HG02885 (cell line): ENCODE measurements at regions not wholly inside any gene's neighbourhood (a gene's known extent, or its start where the extent isn't known, plus 50 kb on each side); places are given as distances from the start of the nearest gene placed in this dataset.

Source experiments
- ATAC-seq: cut with Tn5 transposase; IDR thresholded peaks from one replicate; pipeline ENCODE4 v1.9.1; 2021; ENCODE audit warnings: mild to moderate bottlenecking; ENCODE audit not compliant: unreplicated experiment, poor library complexity

- no peak for ATAC-seq
Observed at GRCh38 chr10:105956550-105956949, 1208.0 kb downstream of the SORCS1 start.

GRCh38 chr10:105953861-105954260, 1210.6 kb downstream of the SORCS1 start:
- ATAC-seq: no peak

DNA sequence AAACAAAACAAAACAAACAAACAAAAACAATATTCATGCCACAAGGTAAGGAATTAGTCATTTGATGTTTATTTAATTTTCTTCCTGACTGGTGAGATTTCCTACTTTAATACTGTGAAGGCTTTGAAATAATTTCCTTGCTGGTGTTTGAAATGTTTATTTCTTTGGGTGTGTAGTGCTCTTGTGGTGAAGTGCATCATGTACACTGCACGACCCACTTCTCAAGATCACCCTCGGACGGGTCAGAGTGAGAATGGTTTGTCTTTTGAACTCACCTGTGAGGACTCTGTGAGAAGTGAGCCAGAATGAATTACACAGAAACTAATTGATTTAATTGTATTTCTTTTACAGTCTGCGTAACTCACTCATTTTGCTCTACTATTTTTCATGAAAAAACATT, 1211.5 kb downstream of the SORCS1 start:
- no peak for ATAC-seq

- ATAC-seq: peak; percentile 88
Observed at GRCh38 chr10:105952153-105952552, 1212.4 kb downstream of the SORCS1 start.

DNA sequence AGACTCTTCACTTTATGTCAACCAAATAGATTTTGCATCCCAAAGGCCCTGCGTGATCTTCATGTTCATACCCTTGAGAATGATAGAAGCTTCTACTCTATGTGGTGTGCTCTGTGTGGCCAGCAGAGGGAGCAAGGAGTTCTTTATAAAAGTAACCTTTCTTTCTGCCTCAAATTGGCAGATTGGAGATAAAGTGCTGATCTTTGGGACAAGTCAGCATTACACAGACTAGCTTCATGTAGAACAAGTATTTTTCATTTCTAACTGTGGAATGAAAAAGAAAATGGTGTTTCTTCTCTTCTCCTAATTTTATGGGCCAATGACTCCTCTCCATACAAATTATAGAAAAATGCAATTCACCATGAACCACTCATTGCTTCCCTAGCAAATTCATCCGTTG, 1214.1 kb downstream of the SORCS1 start:
- ATAC-seq: peak; percentile 65

- ATAC-seq: no peak
Observed at GRCh38 chr10:105949721-105950120, 1214.8 kb downstream of the SORCS1 start.

DNA sequence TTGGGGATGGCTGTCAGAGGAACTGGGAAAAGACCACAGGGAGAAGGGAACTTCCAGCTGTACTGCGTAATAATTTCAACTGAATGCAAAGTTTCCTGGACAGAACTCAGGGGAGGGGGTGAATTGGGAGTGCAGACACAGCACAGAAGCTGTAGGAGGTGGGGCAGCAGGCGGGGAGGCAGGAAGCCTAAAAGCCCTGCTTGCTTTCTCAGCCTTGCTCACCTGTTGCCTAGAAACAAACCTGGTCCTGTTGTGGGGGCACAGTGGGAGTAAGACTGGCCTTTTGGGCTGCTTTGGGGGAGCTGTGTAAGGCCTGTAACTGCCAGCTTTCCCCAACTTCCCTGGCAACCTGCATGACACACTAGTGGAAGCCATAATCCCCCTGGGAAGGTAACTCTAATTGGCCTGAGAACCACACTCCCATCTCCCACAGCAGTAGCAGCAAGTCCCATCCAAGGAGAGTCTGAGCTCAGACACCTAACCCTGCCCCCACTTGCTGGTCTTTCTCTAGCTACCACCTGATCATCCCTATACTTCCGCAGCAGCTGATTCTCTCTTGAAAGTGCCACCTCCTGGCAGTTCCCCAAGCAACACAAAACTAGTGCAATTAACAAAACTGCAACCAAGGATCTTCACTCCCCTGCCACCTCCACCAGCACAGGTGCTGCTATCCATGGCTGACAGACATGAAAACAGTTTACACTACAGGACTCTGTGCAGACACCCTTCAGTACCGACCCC, 1239.3 kb downstream of the SORCS1 start:
- ATAC-seq: no peak

DNA sequence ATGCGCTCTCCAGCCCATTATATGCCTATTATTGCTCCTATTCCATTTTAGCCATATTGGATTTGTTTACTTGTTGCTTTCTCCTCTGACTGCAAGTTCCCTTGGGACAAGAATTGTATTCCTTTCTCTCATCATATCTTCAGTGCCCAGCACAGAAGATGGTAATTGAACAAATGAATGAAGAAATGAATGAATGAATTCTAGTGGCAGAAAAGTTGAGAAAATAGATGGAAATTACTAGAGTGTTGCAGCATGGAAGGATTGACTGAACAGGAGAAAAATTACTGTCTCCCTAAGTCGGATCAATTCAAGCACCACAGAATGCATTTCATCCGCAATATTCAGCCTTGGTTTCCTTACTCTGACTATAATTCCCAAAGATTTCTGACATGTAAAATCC, 1243.2 kb downstream of the SORCS1 start:
- ATAC-seq: no peak

GRCh38 chr10:105914432-105914831, 1250.1 kb downstream of the SORCS1 start:
- no peak for ATAC-seq

- no peak for ATAC-seq
Observed at GRCh38 chr10:105908701-105909100, 1255.8 kb downstream of the SORCS1 start.

DNA sequence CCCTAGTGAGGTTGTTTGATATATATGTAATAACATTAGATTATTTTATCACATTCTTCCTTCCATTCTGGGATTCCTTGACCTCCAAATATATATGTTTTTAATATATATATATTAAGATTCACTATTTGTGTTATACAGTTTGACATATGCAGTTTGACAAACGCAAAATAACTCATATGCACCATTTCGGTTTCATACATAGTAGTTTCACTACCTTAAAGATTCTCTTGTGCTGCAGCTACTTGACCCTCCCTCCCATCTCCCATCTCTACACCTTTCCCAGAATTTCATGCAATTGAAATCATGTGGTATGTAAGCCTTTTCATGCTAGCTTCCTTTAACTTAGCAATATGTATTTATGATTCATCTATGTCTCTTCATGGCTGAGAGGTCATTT, 1244.4 kb downstream of the SORCS3 start:
- ATAC-seq: no peak

DNA sequence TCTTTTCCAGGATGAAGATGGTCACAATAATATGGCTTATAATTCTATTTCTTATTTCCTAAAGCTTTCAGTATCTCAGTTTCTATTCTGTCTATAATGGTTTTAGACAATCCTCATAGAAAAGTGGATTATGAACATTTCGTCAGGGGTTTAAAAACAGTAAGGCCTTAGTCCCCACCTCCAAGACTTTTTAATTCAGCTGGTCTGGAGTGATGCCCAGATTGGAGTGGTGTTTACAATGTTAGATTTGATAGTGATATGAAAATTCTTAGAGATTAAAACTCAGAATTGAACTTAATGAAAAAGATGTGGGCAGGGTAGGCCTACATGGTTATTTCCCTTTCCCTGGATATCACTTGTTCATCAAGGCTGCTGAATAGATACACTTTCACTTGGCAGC, 1238.3 kb downstream of the SORCS3 start:
- no peak for ATAC-seq

DNA sequence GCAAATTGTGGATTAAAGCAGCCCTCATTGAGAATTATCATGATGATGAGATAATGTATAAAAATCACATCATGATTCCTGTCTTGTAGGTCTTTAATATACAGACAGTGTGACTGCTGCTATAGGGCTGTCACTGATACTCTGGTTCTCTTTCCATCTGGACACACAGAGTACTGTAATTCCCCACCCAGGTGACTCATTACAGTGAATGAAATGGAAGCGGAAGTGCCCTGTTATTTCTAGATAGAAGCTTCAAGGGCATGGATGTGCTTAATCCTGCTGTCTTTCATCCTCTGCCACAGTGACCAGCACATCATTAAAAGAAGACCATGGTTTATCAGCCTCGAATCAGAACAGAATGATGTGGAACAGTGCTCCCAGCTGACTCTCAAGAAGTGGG, 1234.0 kb downstream of the SORCS3 start:
- no peak for ATAC-seq

GRCh38 chr10:105872665-105873064, 1231.6 kb downstream of the SORCS3 start:
- no peak for ATAC-seq

DNA sequence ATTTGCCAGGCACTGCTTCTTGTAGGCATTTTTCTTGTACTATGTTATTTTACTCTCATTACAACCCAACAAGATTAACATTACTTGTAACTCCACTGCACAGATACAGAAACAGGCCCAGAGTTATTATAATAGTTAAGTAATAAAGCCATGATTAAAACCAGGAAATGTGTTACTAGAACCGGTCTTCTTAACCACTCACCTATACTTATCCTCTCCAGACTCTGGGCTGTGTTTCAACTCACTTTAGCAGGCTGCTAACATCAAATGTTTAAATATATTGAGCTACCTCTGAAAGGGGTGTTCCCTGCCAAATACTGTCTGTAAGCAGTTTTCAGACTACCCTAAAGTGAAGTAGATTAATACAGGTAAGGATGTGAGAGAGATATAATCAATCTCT, 1227.8 kb downstream of the SORCS3 start:
- no peak for ATAC-seq

- ATAC-seq: no peak
Observed at GRCh38 chr10:105864854-105865253, 1223.8 kb downstream of the SORCS3 start.

DNA sequence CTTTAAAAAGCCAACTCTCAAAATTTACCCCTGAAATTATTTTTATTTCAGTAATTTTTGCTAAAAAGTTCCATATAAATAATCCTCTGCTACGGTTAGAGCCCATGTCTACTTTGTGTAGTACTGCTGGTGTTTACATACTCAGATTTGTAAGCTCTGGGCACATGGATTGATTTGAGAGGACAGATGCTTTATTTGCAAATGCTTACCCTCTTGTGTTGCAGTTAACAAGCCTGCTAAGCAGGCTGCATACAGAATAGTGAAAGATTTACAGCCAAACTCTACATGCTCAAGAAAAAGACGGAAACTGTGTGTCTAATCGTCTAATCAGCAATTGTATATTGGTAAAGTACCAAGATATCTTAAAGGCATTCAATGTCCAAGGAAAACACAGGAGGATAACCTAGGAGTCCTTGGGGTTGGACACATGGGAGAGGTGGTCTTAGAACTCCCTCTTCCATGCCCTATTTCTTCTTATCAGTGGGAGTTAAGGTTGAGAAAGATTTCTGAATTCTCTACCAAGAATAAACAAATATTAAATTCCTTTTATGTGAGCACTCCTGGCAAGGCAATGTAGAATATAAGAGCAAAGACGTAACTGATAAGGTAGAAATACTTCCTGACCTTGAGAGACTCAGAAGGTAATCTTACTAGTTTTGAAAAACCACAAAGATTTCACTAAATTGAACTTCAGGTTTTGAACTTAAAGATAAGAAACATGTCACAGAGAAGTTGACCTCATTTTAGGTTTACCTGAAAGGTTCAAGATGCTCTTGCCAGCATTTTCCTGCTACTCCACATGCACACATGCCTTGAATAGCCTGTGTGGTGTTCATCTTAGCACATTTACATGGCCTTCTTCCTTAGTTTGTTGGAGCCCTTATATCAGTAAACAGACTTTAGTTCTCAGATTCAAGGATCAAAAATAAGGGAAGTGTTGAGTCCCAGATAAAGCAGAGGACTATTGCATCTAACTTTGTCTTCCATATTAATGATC, 1216.5 kb downstream of the SORCS3 start:
- ATAC-seq: no peak

- no peak for ATAC-seq
Observed at GRCh38 chr10:105855791-105856190, 1214.7 kb downstream of the SORCS3 start.

- no peak for ATAC-seq
Observed at GRCh38 chr10:105844676-105845570, 1203.8 kb downstream of the SORCS3 start.

GRCh38 chr10:105844241-105844640, 1203.2 kb downstream of the SORCS3 start:
- no peak for ATAC-seq
